OCI-LY1 (cell line): ENCODE measurements at regions not wholly inside any gene's neighbourhood (a gene's known extent, or its start where the extent isn't known, plus 50 kb on each side); places are given as distances from the start of the nearest gene placed in this dataset.

Experiments used
- CTCF ChIP-seq: fragments of 200-600 bp; sonication (generic), shearing (Covaris generic); IDR thresholded peaks from 2 replicates; pipeline ENCODE4 v1.5.1; 2017; ENCODE audit warnings: mild to moderate bottlenecking, antibody characterized with exemption, low read length, moderate library complexity, mixed read lengths
- EZH2 ChIP-seq: fragments of 200-600 bp; sonication (generic), shearing (Covaris generic); IDR thresholded peaks from 2 replicates; pipeline ENCODE4 v1.8.0; 2017; ENCODE audit warnings: borderline replicate concordance, mixed run types, mild to moderate bottlenecking, antibody characterized with exemption, low read length, moderate library complexity, mixed read lengths

GRCh38 chr16:60641067-60641665 lies 1395.1 kb downstream of the CDH8 start:
- TF ChIP-seq CTCF (no peak), EZH2 (no peak)
